ENCODE measurements at regions not wholly inside any gene's neighbourhood (a gene's known extent, or its start where the extent isn't known, plus 50 kb on each side); places are given as distances from the start of the nearest gene placed in this dataset.

- intact Hi-C loops (cut with DNase I, micrococcal nuclease): no loop called here
- TF ChIP-seq CTCF (IDR thresholded peaks at IDR 0.05): no peak
- Histone ChIP-seq H3K4me3 (no peak overlapping the region), H3K4me1 (ENCODE audit: low read depth) (no peaks in the 10 kb centered on the region), H3K9me3 (no peaks in the 10 kb centered on the region), H3K36me3 (ENCODE audit: low read depth) (no peaks in the 10 kb centered on the region)
- DNase-seq (no peak), ATAC-seq (no peak)
Observed at GRCh38 chr13:106122234-106122633, 413.2 kb downstream of the EFNB2 start.

- TF ChIP-seq CTCF (IDR thresholded peaks at IDR 0.05): no peak
- H3K9me3 ChIP-seq: no peaks in the 10 kb centered on the region
- H3K4me1 ChIP-seq (ENCODE audit: low read depth): no peaks in the 10 kb centered on the region
- ATAC-seq (no peak), DNase-seq (no peak)
- H3K36me3 ChIP-seq (ENCODE audit: low read depth): no peaks in the 10 kb centered on the region
- H3K4me3 ChIP-seq: no peak overlapping the region
- intact Hi-C loops (cut with DNase I, micrococcal nuclease): no loop called here
Observed at GRCh38 chr13:106121173-106121754, 414.2 kb downstream of the EFNB2 start.

GRCh38 chr13:106118996-106119395, 416.5 kb downstream of the EFNB2 start:
- H3K4me1 ChIP-seq (ENCODE audit: low read depth): no peaks in the 10 kb centered on the region
- intact Hi-C loops (cut with DNase I, micrococcal nuclease): no loop called here

GRCh38 chr13:106118050-106118449, 417.4 kb downstream of the EFNB2 start:
- Histone ChIP-seq H3K9me3 (no peaks in the 10 kb centered on the region), H3K36me3 (ENCODE audit: low read depth) (no peaks in the 10 kb centered on the region), H3K4me3 (no peak overlapping the region), H3K4me1 (ENCODE audit: low read depth) (no peaks in the 10 kb centered on the region)
- DNase-seq (no peak), ATAC-seq (no peak)
- no peak for TF ChIP-seq CTCF (IDR thresholded peaks at IDR 0.05)
- intact Hi-C loops (cut with DNase I, micrococcal nuclease): no loop called here

More at GRCh38 chr13:106118996-106119395, 416.5 kb downstream of the EFNB2 start:
- Histone ChIP-seq H3K9me3 (no peaks in the 10 kb centered on the region), H3K36me3 (ENCODE audit: low read depth) (no peaks in the 10 kb centered on the region), H3K4me3 (no peak overlapping the region)
- ATAC-seq (no peak), DNase-seq (no peak)
- TF ChIP-seq CTCF (IDR thresholded peaks at IDR 0.05): no peak

DNA sequence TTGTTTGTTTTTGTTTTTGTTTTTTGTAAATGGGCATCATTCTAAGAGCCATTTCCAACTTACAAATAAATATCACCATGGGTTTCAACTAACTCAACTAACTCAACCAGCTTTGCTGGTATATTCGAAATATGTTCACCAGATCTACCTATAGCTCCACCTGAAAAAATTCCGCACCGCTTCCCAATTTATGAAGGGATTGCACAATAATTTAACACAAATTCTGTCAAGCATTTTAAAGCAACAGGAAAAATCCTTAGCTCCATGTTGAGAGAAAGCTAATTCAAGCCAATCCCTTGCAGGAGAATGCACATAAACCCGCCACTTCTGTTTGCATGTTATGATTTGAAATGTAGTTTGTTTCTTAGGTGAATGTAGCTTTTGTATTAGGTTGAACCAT, 417.8 kb downstream of the EFNB2 start:
- Histone ChIP-seq H3K4me3 (no peak overlapping the region), H3K9me3 (no peaks in the 10 kb centered on the region), H3K36me3 (ENCODE audit: low read depth) (no peaks in the 10 kb centered on the region), H3K4me1 (ENCODE audit: low read depth) (no peaks in the 10 kb centered on the region)
- DNase-seq: no peak
- TF ChIP-seq CTCF (IDR thresholded peaks at IDR 0.05): no peak
- intact Hi-C loops (cut with DNase I, micrococcal nuclease): no loop called here
- ATAC-seq: no peak

GRCh38 chr13:106117035-106117434, 418.4 kb downstream of the EFNB2 start:
- Histone ChIP-seq H3K4me3 (no peak overlapping the region), H3K4me1 (ENCODE audit: low read depth) (no peaks in the 10 kb centered on the region), H3K36me3 (ENCODE audit: low read depth) (no peaks in the 10 kb centered on the region), H3K9me3 (no peaks in the 10 kb centered on the region)
- intact Hi-C loops (cut with DNase I, micrococcal nuclease): no loop called here
- no peak for TF ChIP-seq CTCF (IDR thresholded peaks at IDR 0.05)
- ATAC-seq (no peak), DNase-seq (no peak)
